HepG2 (cell line): ENCODE measurements at regions not wholly inside any gene's neighbourhood (a gene's known extent, or its start where the extent isn't known, plus 50 kb on each side); places are given as distances from the start of the nearest gene placed in this dataset.
A peak's percentile ranks its signal among the peaks of the same experiment; 100 is the strongest.

Experiments
- ADNP ChIP-seq: sonication (generic); formaldehyde crosslinking; IDR thresholded peaks from 2 replicates; pipeline ENCODE4 v1.4.0; 2020; ENCODE audit warnings: missing genetic modification reagents
- GTF2F1 ChIP-seq: fragments of 150-350 bp; IDR thresholded peaks from 2 replicates; pipeline ENCODE4 v1.6.1; 2014; ENCODE audit warnings: low read length
- HNRNPLL ChIP-seq: fragments of 200-400 bp; formaldehyde crosslinking; IDR thresholded peaks from 2 replicates; pipeline ENCODE4 v1.6.1; 2017; ENCODE audit warnings: mild to moderate bottlenecking, low read depth, low read length; ENCODE audit not compliant: poor library complexity, severe bottlenecking
- IRX3 ChIP-seq: sonication (generic); formaldehyde crosslinking; IDR thresholded peaks from 2 replicates; pipeline ENCODE4 v1.8.1; 2023; ENCODE audit warnings: mild to moderate bottlenecking, low read depth, missing genetic modification reagents, borderline replicate concordance
- KDM2A ChIP-seq: sonication (generic); formaldehyde crosslinking; IDR thresholded peaks from 2 replicates; pipeline ENCODE4 v1.4.0; 2020; ENCODE audit warnings: low read depth, missing genetic modification reagents, borderline replicate concordance
- MTA3 ChIP-seq: sonication (generic); formaldehyde crosslinking; IDR thresholded peaks from 2 replicates; pipeline ENCODE4 v1.4.0; 2020; ENCODE audit warnings: missing genetic modification reagents
- NFKBIZ ChIP-seq: IDR thresholded peaks from 2 replicates; pipeline ENCODE4 v1.6.1; 2018; ENCODE audit warnings: missing genetic modification reagents, missing compliant biosample characterization
- PPARG ChIP-seq: conservative IDR thresholded peaks from 2 replicates; pipeline ENCODE4 v1.6.1; 2016; ENCODE audit warnings: missing biosample characterization, missing genetic modification reagents
- SALL2 ChIP-seq: sonication (generic); formaldehyde crosslinking; IDR thresholded peaks from 2 replicates; pipeline ENCODE4 v1.8.1; 2023; ENCODE audit warnings: mild to moderate bottlenecking, missing genetic modification reagents, inconsistent platforms
- SSRP1 ChIP-seq: IDR thresholded peaks from 2 replicates; pipeline ENCODE4 v1.6.1; 2016; ENCODE audit warnings: control low read depth
- WIZ ChIP-seq: sonication (generic); formaldehyde crosslinking; IDR thresholded peaks from 2 replicates; pipeline ENCODE4 v1.5.1; 2020; ENCODE audit warnings: mild to moderate bottlenecking, missing genetic modification reagents
- ZFY ChIP-seq: sonication (generic); formaldehyde crosslinking; IDR thresholded peaks from 2 replicates; pipeline ENCODE4 v1.4.0; 2020; ENCODE audit warnings: missing genetic modification reagents
- ZNF232 ChIP-seq: sonication (generic); formaldehyde crosslinking; IDR thresholded peaks from 2 replicates; pipeline ENCODE4 v1.4.0; 2020; ENCODE audit warnings: missing genetic modification reagents, borderline replicate concordance
- ZNF331 ChIP-seq: sonication (generic); formaldehyde crosslinking; IDR thresholded peaks from 2 replicates; pipeline ENCODE4 v1.4.0; 2020; ENCODE audit warnings: missing genetic modification reagents
- ZNF333 ChIP-seq: sonication (generic); formaldehyde crosslinking; IDR thresholded peaks from 2 replicates; pipeline ENCODE4 v1.4.0; 2020; ENCODE audit warnings: mild to moderate bottlenecking, missing genetic modification reagents, borderline replicate concordance
- ZNF430 ChIP-seq: sonication (generic); formaldehyde crosslinking; IDR thresholded peaks from 2 replicates; pipeline ENCODE4 v1.9.0; 2021; ENCODE audit warnings: mild to moderate bottlenecking, missing genetic modification reagents
- ZNF780A ChIP-seq: sonication (generic); formaldehyde crosslinking; IDR thresholded peaks from 2 replicates; pipeline ENCODE4 v1.8.0; 2022; ENCODE audit warnings: mild to moderate bottlenecking, missing genetic modification reagents, moderate library complexity
- ZNF883 ChIP-seq: sonication (generic); formaldehyde crosslinking; IDR thresholded peaks from 2 replicates; pipeline ENCODE4 v1.5.1; 2020; ENCODE audit warnings: mild to moderate bottlenecking, missing genetic modification reagents; ENCODE audit errors: not compliant biosample characterization
- ZSCAN22 ChIP-seq: sonication (generic); formaldehyde crosslinking; IDR thresholded peaks from 2 replicates; pipeline ENCODE4 v1.4.0; 2020; ENCODE audit warnings: mild to moderate bottlenecking, missing genetic modification reagents
- ZZZ3 ChIP-seq: sonication (generic); formaldehyde crosslinking; IDR thresholded peaks from 2 replicates; pipeline ENCODE4 v1.4.0; 2020; ENCODE audit warnings: missing genetic modification reagents, mild to moderate bottlenecking, borderline replicate concordance
- TF ChIP-seq, protein P1 (sequence below): sonication (generic); formaldehyde crosslinking; IDR thresholded peaks from 2 replicates; pipeline ENCODE4 v1.4.0; 2020; ENCODE audit warnings: missing genetic modification reagents
- TF ChIP-seq, protein P2 (sequence below): sonication (generic); formaldehyde crosslinking; IDR thresholded peaks from 2 replicates; pipeline ENCODE4 v1.8.1; 2023; ENCODE audit warnings: mild to moderate bottlenecking, missing genetic modification reagents, borderline replicate concordance
- TF ChIP-seq, protein P3 (sequence below): sonication (generic); formaldehyde crosslinking; IDR thresholded peaks from 2 replicates; pipeline ENCODE4 v1.5.1; 2020; ENCODE audit warnings: mild to moderate bottlenecking, missing genetic modification reagents, moderate library complexity
- TF ChIP-seq, protein P4 (sequence below): sonication (generic); formaldehyde crosslinking; IDR thresholded peaks from 2 replicates; pipeline ENCODE4 v1.4.0; 2020; ENCODE audit warnings: low read depth, mild to moderate bottlenecking, missing genetic modification reagents

DNA sequence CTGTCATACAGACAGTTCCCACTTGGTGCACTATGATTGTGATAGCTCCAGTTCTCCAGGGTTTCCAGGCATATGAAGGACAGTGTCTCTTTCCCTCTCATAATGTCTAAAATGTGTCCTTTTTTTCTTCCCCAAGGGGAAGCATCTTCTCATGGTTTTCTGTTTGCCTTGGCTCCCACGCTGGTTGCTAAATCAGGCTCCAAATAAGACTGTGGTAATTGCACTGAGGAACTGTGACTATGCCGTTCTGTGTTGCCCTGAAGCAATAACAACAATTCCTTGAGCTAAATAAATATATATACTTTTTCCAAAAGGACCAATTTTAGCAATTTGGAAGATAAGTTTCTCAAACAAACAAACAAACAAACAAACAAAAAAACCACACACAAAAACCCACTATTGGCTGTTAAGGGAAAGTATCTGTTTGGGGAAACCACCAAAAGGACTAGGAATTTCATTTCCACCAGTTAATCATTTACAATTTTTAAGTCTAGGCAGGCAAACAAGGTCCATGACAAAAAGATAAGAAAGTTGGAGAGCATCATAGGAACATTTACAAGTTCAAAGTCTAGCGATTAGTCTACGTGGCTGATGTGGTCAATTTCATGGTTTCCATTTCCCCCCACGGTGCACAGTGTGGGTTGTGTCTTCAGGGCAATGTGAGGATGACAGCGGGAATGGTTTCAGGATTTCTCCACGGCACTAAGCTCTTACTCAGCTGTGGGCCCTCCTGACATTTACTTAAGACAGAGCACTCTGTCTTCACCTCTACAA is 62.4 kb downstream of the THNSL1 start (continued):
- no peak for TF ChIP-seq ZNF430 (CRISPR knock-in tag)
- no peak for TF ChIP-seq SSRP1 (CRISPR knock-in tag)
- no peak for TF ChIP-seq ZNF883 (CRISPR knock-in tag)
- no peak for TF ChIP-seq ZNF780A (CRISPR knock-in tag)
- TF ChIP-seq NFKBIZ = peak; percentile 42; the same call in 1 of the 2 replicates
- peak; percentile 16; the same call in 1 of the 2 replicates for TF ChIP-seq ZNF331 (CRISPR knock-in tag)
- TF ChIP-seq IRX3 (CRISPR knock-in tag) = no peak
- TF ChIP-seq KDM2A (CRISPR knock-in tag) = no peak
- no peak for TF ChIP-seq WIZ (CRISPR knock-in tag)
- no peak for TF ChIP-seq HNRNPLL
- TF ChIP-seq, protein P1, sequence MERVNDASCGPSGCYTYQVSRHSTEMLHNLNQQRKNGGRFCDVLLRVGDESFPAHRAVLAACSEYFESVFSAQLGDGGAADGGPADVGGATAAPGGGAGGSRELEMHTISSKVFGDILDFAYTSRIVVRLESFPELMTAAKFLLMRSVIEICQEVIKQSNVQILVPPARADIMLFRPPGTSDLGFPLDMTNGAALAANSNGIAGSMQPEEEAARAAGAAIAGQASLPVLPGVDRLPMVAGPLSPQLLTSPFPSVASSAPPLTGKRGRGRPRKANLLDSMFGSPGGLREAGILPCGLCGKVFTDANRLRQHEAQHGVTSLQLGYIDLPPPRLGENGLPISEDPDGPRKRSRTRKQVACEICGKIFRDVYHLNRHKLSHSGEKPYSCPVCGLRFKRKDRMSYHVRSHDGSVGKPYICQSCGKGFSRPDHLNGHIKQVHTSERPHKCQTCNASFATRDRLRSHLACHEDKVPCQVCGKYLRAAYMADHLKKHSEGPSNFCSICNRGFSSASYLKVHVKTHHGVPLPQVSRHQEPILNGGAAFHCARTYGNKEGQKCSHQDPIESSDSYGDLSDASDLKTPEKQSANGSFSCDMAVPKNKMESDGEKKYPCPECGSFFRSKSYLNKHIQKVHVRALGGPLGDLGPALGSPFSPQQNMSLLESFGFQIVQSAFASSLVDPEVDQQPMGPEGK = peak; percentile 68; the same call in 1 of the 2 replicates
- TF ChIP-seq MTA3 (CRISPR knock-in tag) = no peak
- TF ChIP-seq GTF2F1 = no peak
- no peak for TF ChIP-seq ZFY
- no peak for TF ChIP-seq ZNF333 (CRISPR knock-in tag)
- TF ChIP-seq ZZZ3 (CRISPR knock-in tag) = no peak
- no peak for TF ChIP-seq ZSCAN22 (CRISPR knock-in tag)
- TF ChIP-seq, protein P2, sequence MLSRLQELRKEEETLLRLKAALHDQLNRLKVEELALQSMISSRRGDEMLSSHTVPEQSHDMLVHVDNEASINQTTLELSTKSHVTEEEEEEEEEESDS (CRISPR knock-in tag) = no peak
- TF ChIP-seq, protein P3, sequence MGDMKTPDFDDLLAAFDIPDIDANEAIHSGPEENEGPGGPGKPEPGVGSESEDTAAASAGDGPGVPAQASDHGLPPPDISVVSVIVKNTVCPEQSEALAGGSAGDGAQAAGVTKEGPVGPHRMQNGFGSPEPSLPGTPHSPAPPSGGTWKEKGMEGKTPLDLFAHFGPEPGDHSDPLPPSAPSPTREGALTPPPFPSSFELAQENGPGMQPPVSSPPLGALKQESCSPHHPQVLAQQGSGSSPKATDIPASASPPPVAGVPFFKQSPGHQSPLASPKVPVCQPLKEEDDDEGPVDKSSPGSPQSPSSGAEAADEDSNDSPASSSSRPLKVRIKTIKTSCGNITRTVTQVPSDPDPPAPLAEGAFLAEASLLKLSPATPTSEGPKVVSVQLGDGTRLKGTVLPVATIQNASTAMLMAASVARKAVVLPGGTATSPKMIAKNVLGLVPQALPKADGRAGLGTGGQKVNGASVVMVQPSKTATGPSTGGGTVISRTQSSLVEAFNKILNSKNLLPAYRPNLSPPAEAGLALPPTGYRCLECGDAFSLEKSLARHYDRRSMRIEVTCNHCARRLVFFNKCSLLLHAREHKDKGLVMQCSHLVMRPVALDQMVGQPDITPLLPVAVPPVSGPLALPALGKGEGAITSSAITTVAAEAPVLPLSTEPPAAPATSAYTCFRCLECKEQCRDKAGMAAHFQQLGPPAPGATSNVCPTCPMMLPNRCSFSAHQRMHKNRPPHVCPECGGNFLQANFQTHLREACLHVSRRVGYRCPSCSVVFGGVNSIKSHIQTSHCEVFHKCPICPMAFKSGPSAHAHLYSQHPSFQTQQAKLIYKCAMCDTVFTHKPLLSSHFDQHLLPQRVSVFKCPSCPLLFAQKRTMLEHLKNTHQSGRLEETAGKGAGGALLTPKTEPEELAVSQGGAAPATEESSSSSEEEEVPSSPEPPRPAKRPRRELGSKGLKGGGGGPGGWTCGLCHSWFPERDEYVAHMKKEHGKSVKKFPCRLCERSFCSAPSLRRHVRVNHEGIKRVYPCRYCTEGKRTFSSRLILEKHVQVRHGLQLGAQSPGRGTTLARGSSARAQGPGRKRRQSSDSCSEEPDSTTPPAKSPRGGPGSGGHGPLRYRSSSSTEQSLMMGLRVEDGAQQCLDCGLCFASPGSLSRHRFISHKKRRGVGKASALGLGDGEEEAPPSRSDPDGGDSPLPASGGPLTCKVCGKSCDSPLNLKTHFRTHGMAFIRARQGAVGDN (CRISPR knock-in tag) = no peak
- TF ChIP-seq SALL2 (CRISPR knock-in tag) = no peak
- no peak for TF ChIP-seq PPARG
- no peak; the same call in 1 of the 2 replicates for TF ChIP-seq ZNF232 (CRISPR knock-in tag)
- TF ChIP-seq, protein P4, sequence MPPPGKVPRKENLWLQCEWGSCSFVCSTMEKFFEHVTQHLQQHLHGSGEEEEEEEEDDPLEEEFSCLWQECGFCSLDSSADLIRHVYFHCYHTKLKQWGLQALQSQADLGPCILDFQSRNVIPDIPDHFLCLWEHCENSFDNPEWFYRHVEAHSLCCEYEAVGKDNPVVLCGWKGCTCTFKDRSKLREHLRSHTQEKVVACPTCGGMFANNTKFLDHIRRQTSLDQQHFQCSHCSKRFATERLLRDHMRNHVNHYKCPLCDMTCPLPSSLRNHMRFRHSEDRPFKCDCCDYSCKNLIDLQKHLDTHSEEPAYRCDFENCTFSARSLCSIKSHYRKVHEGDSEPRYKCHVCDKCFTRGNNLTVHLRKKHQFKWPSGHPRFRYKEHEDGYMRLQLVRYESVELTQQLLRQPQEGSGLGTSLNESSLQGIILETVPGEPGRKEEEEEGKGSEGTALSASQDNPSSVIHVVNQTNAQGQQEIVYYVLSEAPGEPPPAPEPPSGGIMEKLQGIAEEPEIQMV (CRISPR knock-in tag) = no peak
- TF ChIP-seq ADNP (CRISPR knock-in tag) = 0 out of 2 replicates have a peak, but pooled peaks have one; percentile 26
